Right ventricle myocardium superior (tissue), 1 donor: ENCODE measurements at regions not wholly inside any gene's neighbourhood (a gene's known extent, or its start where the extent isn't known, plus 50 kb on each side); places are given as distances from the start of the nearest gene placed in this dataset.

Source experiments
- ATAC-seq: fragments of 200-7000 bp; cut with Tn5 transposase; one replicate; pipeline ENCODE4 v1.9.1; 2020; ENCODE audit warnings: mild to moderate bottlenecking; ENCODE audit not compliant: poor library complexity
- DNase-seq: peaks from one replicate; pipeline ENCODE4 v3.0.0-alpha.2; 2020
- intact Hi-C: fragments of 100-400 bp; cut with DNase I; formaldehyde crosslinking; loops from one replicate; pipeline ENCODE4 v1.11.2; 2022
- donor health status: DM: no; HTN: yes; CAD: no; lungs with severe emphysema.

- ATAC-seq = no peak
- no peak for DNase-seq
- intact Hi-C loops = no loop called here
Observed at GRCh38 chr4:121229993-121230392, 65.9 kb upstream of the TNIP3 start.

- intact Hi-C loops = no loop called here
- DNase-seq (no peak), ATAC-seq (no peak)
Observed at GRCh38 chr4:121228848-121229247, 64.7 kb upstream of the TNIP3 start.

GRCh38 chr4:121227341-121227792 is 63.2 kb upstream of the TNIP3 start:
- intact Hi-C loops = no loop called here
- ATAC-seq (no peak), DNase-seq (no peak)

GRCh38 chr4:121226362-121226761 is 62.2 kb upstream of the TNIP3 start:
- no peak for DNase-seq
- no peak for ATAC-seq
- intact Hi-C loops = no loop called here

GRCh38 chr4:121221608-121222007 is 57.5 kb upstream of the TNIP3 start:
- intact Hi-C loops = no loop called here
- ATAC-seq (no peak), DNase-seq (no peak)

- intact Hi-C loops = no loop called here
- no peak for ATAC-seq
- no peak for DNase-seq
Observed at GRCh38 chr4:121221201-121221600, 57.1 kb upstream of the TNIP3 start.

- intact Hi-C loops = no loop called here
- no peak for DNase-seq
- no peak for ATAC-seq
Observed at GRCh38 chr4:121220698-121221097, 56.6 kb upstream of the TNIP3 start.

GRCh38 chr4:121219227-121219626 is 55.1 kb upstream of the TNIP3 start:
- no peak for DNase-seq
- intact Hi-C loops = no loop called here
- no peak for ATAC-seq

- DNase-seq (no peak), ATAC-seq (no peak)
- intact Hi-C loops = no loop called here
Observed at GRCh38 chr4:121217351-121217750, 53.2 kb upstream of the TNIP3 start.

GRCh38 chr4:121216461-121216860 is 52.3 kb upstream of the TNIP3 start:
- no peak for ATAC-seq
- intact Hi-C loops = no loop called here
- DNase-seq = no peak

GRCh38 chr4:121213940-121214339 is 49.8 kb upstream of the TNIP3 start:
- intact Hi-C loops = no loop called here
- DNase-seq = no peak
- no peak for ATAC-seq
